ENCODE measurements at regions not wholly inside any gene's neighbourhood (a gene's known extent, or its start where the extent isn't known, plus 50 kb on each side); places are given as distances from the start of the nearest gene placed in this dataset.

- H3K9me2 ChIP-seq (ENCODE audit: insufficient read depth, low read length), result no peaks in the 10 kb centered on the region
Measured at GRCh38 chr9:118478752-118479151, 774.5 kb downstream of the TLR4 start.

GRCh38 chr9:118482306-118482705 lies 778.1 kb downstream of the TLR4 start:
- Histone ChIP-seq H3K4me2 (ENCODE audit: low read length) (no peak overlapping the region), H3K27ac (ENCODE audit: low read length) (no peak overlapping the region)
- TF ChIP-seq EZH2 (IDR thresholded peaks at IDR 0.05; ENCODE audit: borderline replicate concordance, insufficient read depth, low read length, poor library complexity, severe bottlenecking), result no peak
- no peak for TF ChIP-seq REST (IDR thresholded peaks at IDR 0.05; ENCODE audit: borderline replicate concordance)
- TF ChIP-seq MXI1 (conservative IDR thresholded peaks at IDR 0.05; ENCODE audit: poor library complexity, severe bottlenecking), result no peak
- no peak for TF ChIP-seq SMC3 (conservative IDR thresholded peaks at IDR 0.05; ENCODE audit: poor library complexity)

More at GRCh38 chr9:118478752-118479151, 774.5 kb downstream of the TLR4 start:
- Histone ChIP-seq H3K4me2 (ENCODE audit: low read length) (no peak overlapping the region), H3K9me3 (ENCODE audit: low read length) (no peaks in the 10 kb centered on the region), H3K4me3 (ENCODE audit: low read length) (no peak overlapping the region), H3K9ac (ENCODE audit: low read length) (no peak overlapping the region), H3K27me3 (ENCODE audit: insufficient read depth, low read depth, low read length) (no peaks in the 10 kb centered on the region), H3K36me3 (ENCODE audit: insufficient read depth, low read length) (no peaks in the 10 kb centered on the region), H3K79me2 (replicated peaks; ENCODE audit: insufficient read depth, low read length) (no peaks in the 10 kb centered on the region), H4K20me1 (ENCODE audit: insufficient read depth) (no peaks in the 10 kb centered on the region), H2AFZ (ENCODE audit: low read depth, low read length) (no peak overlapping the region), H3K27ac (ENCODE audit: low read length) (no peak overlapping the region), H3F3A (ENCODE audit: insufficient read depth, low read length, poor library complexity, severe bottlenecking) (no peaks in the 10 kb centered on the region)
- no peak for TF ChIP-seq MXI1 (conservative IDR thresholded peaks at IDR 0.05; ENCODE audit: poor library complexity, severe bottlenecking)
- TF ChIP-seq SMC3 (conservative IDR thresholded peaks at IDR 0.05; ENCODE audit: poor library complexity), result no peak
- TF ChIP-seq TAF1 (IDR thresholded peaks at IDR 0.05; ENCODE audit: low read depth), result no peak
- TF ChIP-seq EP300 (conservative IDR thresholded peaks at IDR 0.05; ENCODE audit: poor library complexity, severe bottlenecking), result no peak

GRCh38 chr9:118483677-118484076 lies 779.5 kb downstream of the TLR4 start:
- H3K4me2 ChIP-seq (ENCODE audit: low read length), result no peak overlapping the region
- no peak overlapping the region for H3K27ac ChIP-seq (ENCODE audit: low read length)
- H3K4me3 ChIP-seq (ENCODE audit: low read length), result no peak overlapping the region
- H2AFZ ChIP-seq (ENCODE audit: low read depth, low read length), result no peak overlapping the region
- H3K79me2 ChIP-seq (replicated peaks; ENCODE audit: insufficient read depth, low read length), result no peaks in the 10 kb centered on the region
- H3K9me3 ChIP-seq (ENCODE audit: low read length), result no peaks in the 10 kb centered on the region
- no peaks in the 10 kb centered on the region for H3K36me3 ChIP-seq (ENCODE audit: insufficient read depth, low read length)
- H4K20me1 ChIP-seq (ENCODE audit: insufficient read depth), result no peaks in the 10 kb centered on the region
- no peak overlapping the region for H3K9ac ChIP-seq (ENCODE audit: low read length)
- TF ChIP-seq EZH2 (IDR thresholded peaks at IDR 0.05; ENCODE audit: borderline replicate concordance, insufficient read depth, low read length, poor library complexity, severe bottlenecking), result no peak
- no peak for TF ChIP-seq TAF1 (IDR thresholded peaks at IDR 0.05; ENCODE audit: low read depth)
- no peak for TF ChIP-seq RAD21 (conservative IDR thresholded peaks at IDR 0.05)
- TF ChIP-seq EP300 (conservative IDR thresholded peaks at IDR 0.05; ENCODE audit: poor library complexity, severe bottlenecking), result no peak
- TF ChIP-seq CTCF (IDR thresholded peaks at IDR 0.05; ENCODE audit: poor library complexity, severe bottlenecking), result no peak
- no peak for TF ChIP-seq MXI1 (conservative IDR thresholded peaks at IDR 0.05; ENCODE audit: poor library complexity, severe bottlenecking)
- TF ChIP-seq SMC3 (conservative IDR thresholded peaks at IDR 0.05; ENCODE audit: poor library complexity), result no peak
- TF ChIP-seq REST (IDR thresholded peaks at IDR 0.05; ENCODE audit: borderline replicate concordance), result no peak
- no peak for TF ChIP-seq POLR2AphosphoS5 (IDR thresholded peaks at IDR 0.05)
- H3K9me2 ChIP-seq (ENCODE audit: insufficient read depth, low read length), result no peaks in the 10 kb centered on the region
- H3F3A ChIP-seq (ENCODE audit: insufficient read depth, low read length, poor library complexity, severe bottlenecking), result no peaks in the 10 kb centered on the region
- H3K27me3 ChIP-seq (ENCODE audit: insufficient read depth, low read depth, low read length), result no peaks in the 10 kb centered on the region

More at GRCh38 chr9:118482306-118482705, 778.1 kb downstream of the TLR4 start:
- no peaks in the 10 kb centered on the region for H3K36me3 ChIP-seq (ENCODE audit: insufficient read depth, low read length)
- no peaks in the 10 kb centered on the region for H4K20me1 ChIP-seq (ENCODE audit: insufficient read depth)
- no peaks in the 10 kb centered on the region for H3K27me3 ChIP-seq (ENCODE audit: insufficient read depth, low read depth, low read length)
- H2AFZ ChIP-seq (ENCODE audit: low read depth, low read length), result no peak overlapping the region
- H3K9ac ChIP-seq (ENCODE audit: low read length), result no peak overlapping the region
- no peaks in the 10 kb centered on the region for H3K9me2 ChIP-seq (ENCODE audit: insufficient read depth, low read length)
- no peak overlapping the region for H3K4me3 ChIP-seq (ENCODE audit: low read length)
- no peaks in the 10 kb centered on the region for H3F3A ChIP-seq (ENCODE audit: insufficient read depth, low read length, poor library complexity, severe bottlenecking)
- no peaks in the 10 kb centered on the region for H3K79me2 ChIP-seq (replicated peaks; ENCODE audit: insufficient read depth, low read length)
- H3K9me3 ChIP-seq (ENCODE audit: low read length), result no peaks in the 10 kb centered on the region

All from neural cell (in vitro differentiated cells).